Erythroblast (primary cell): ENCODE measurements at regions not wholly inside any gene's neighbourhood (a gene's known extent, or its start where the extent isn't known, plus 50 kb on each side); places are given as distances from the start of the nearest gene placed in this dataset.

Experiments used
- GATA1 ChIP-seq: IDR thresholded peaks from 2 replicates; pipeline ENCODE4 v1.6.1; 2011; ENCODE audit warnings: low read depth, mild to moderate bottlenecking, control low read depth, low read length, moderate library complexity
- POLR2A ChIP-seq: IDR thresholded peaks from 2 replicates; pipeline ENCODE4 v1.6.1; 2011; ENCODE audit warnings: mild to moderate bottlenecking, low read length

GRCh38 chr10:36802490-36803153 is 322.8 kb upstream of the ANKRD30A start:
- no peak for TF ChIP-seq POLR2A
- TF ChIP-seq GATA1 = no peak
